Esophagus (tissue), 2 donors: ENCODE measurements at regions not wholly inside any gene's neighbourhood (a gene's known extent, or its start where the extent isn't known, plus 50 kb on each side); places are given as distances from the start of the nearest gene placed in this dataset.

ENCODE experiments used
- H3K27ac ChIP-seq, 2 donors: one replicate each; pipeline ENCODE4 v1.5.1; 2013; ENCODE audit warnings: low read depth in 2 of 2, mild to moderate bottlenecking in 2 of 2, inconsistent platforms in 1 of 2, low read length in 1 of 2, moderate library complexity in 1 of 2
- H3K27me3 ChIP-seq, 2 donors: one replicate each; pipeline ENCODE4 v1.6.1; 2013; ENCODE audit warnings: low read length in 2 of 2, control low read depth in 1 of 2, mild to moderate bottlenecking in 1 of 2; ENCODE audit not compliant: insufficient read depth in 2 of 2, control insufficient read depth in 1 of 2
- H3K36me3 ChIP-seq, 2 donors: one replicate each; pipeline ENCODE4 v1.6.1; 2013; ENCODE audit warnings: low read length in 1 of 2; ENCODE audit not compliant: control insufficient read depth in 2 of 2, insufficient read depth in 2 of 2
- H3K4me1 ChIP-seq, 2 donors: one replicate each; pipeline ENCODE4 v1.6.1; 2013; ENCODE audit warnings: low read length in 1 of 2; ENCODE audit not compliant: control insufficient read depth in 2 of 2, insufficient read depth in 2 of 2
- H3K4me3 ChIP-seq, 2 donors: one replicate each; pipeline ENCODE4 v1.5.1; 2013; ENCODE audit warnings: low read length in 2 of 2, mild to moderate bottlenecking in 2 of 2, low read depth in 1 of 2, moderate library complexity in 1 of 2
- H3K9me3 ChIP-seq, 2 donors: one replicate each; pipeline ENCODE4 v1.6.1; 2013; ENCODE audit warnings: mild to moderate bottlenecking in 2 of 2, low read depth in 1 of 2, low read length in 1 of 2, moderate library complexity in 1 of 2; ENCODE audit not compliant: control insufficient read depth in 2 of 2, insufficient read depth in 1 of 2
- WGBS, 2 donors: extraction: QIAGEN DNeasy Blood & Tissue Kit; methylation state at CpG; one replicate each; pipeline ENCODE4 v1.1.7; 2013; 5-methylcytosine and 5-hydroxymethylcytosine counted together
- donor health status: healthy with polysubstance abuse.
- donor health status: Bipolar disorder and iron deficiency.

DNA sequence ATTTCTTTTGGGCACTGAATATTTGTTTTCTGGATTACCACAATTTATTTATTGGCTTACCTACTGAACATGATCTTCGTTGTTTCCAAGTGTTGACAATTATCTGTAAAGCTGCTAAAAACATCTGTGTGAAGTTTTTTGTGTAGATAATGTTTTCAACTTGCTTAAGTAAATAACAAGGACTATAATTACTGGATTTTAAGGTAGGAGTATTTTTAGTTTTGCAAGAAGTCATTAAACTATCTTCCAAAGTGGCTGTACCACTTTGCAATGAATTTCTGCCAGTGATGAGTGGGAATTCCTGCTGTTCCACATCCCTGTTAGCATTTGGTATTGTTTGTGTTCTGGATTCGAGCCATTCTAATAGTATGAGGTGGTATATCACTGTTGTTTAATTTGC is 702.2 kb downstream of the MECOM start:
- Histone ChIP-seq H3K4me1 (no peaks in the 10 kb centered on the region), H3K27me3 (no peaks in the 10 kb centered on the region), H3K4me3 (no peak overlapping the region), H3K27ac (no peak overlapping the region), H3K36me3 (no peaks in the 10 kb centered on the region), H3K9me3 (no peaks in the 10 kb centered on the region)
- WGBS, 2 donors: 64 to 75% methylated on average over 2 of the region's 2 CpGs

DNA sequence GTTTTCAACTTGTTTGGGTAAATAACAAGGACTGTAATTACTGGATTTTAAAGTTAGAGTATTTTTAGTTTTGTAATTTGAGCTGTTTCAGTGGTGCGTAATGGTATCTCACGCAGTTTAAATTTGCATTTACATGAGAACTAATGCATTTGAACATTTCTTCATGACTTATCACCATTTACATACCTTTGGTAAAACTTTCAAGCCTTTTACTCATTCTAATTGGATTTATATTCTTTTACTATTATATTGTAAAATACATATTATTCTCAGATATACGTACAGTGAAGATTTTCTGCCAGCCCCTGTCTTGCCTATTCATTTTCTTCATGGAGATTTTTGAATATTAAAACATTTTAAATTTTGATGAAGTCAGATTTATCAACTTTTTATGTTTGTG is 703.8 kb downstream of the MECOM start:
- Histone ChIP-seq H3K36me3 (no peaks in the 10 kb centered on the region), H3K27ac (no peak overlapping the region), H3K9me3 (no peaks in the 10 kb centered on the region), H3K4me1 (no peaks in the 10 kb centered on the region), H3K27me3 (no peaks in the 10 kb centered on the region), H3K4me3 (no peak overlapping the region)
- WGBS, 2 donors: 94 to 96% methylated on average over 3 of the region's 3 CpGs

DNA sequence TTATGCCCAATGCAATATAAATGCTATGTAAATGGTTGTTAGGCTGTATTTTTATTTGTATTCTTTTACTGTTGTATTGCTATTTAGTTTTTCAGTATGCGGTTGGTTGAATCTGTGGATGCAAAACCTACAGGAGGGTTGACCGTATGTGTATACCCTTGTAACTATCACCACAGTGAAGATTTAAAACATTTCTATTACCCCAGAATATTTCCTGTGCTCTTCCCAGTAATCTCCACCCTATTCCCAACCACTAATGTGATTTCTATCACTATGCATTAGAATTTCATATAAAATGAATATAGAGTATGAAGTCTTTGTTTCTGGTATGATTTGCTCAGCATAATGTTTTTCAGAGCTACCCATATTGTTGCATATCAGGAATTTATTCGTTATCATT is 705.0 kb downstream of the MECOM start:
- Histone ChIP-seq H3K4me3 (no peak overlapping the region), H3K36me3 (no peaks in the 10 kb centered on the region), H3K9me3 (no peaks in the 10 kb centered on the region), H3K27ac (no peak overlapping the region), H3K27me3 (no peaks in the 10 kb centered on the region), H3K4me1 (no peaks in the 10 kb centered on the region)
- 85 to 86% methylated on average over 3 of the region's 3 CpGs for WGBS, 2 donors

DNA sequence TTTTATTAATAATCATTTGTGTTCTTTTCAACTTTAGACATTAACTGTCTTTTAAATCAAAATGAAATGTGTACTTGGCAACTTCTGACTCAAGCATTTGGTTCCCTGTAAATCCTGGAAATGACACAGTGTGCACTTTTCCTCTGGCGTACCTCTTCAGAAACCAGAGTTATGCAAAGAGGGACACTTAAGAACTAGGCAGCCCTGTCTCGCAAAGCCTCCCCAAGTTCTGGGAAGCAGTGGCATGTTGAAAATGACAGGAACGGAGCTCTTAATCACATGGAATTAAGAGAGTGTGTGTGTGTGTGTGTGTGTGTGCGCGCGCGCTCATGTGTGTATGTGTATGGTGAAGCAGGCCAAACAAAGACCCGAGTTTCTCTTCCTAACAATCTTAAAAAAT is 707.4 kb downstream of the MECOM start:
- Histone ChIP-seq H3K27ac (no peak overlapping the region), H3K4me1 (no peaks in the 10 kb centered on the region), H3K36me3 (no peaks in the 10 kb centered on the region), H3K4me3 (no peak overlapping the region), H3K9me3 (no peaks in the 10 kb centered on the region), H3K27me3 (no peaks in the 10 kb centered on the region)
- 71% methylated on average over 8 of the region's 8 CpGs for WGBS, 2 donors

DNA sequence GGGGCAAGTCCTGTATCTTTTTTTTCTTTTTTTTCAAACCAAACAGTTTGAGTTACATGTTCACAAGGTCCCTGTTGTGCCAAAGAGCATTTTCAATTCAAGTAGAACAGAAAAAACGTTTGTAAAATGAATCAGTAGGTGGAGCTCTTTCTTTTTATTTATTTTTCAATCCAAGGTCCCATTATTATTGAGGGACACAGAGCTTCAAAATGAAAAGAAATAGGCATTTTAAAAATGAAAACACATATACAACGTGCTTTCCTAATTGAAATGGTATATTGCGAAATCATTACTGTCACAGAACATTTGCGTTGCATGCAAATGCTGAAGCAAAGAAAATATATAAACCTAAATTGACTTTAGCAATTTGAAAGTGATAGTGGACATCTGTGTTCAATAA is 711.0 kb downstream of the MECOM start:
- Histone ChIP-seq H3K36me3 (no peaks in the 10 kb centered on the region), H3K27me3 (no peaks in the 10 kb centered on the region), H3K9me3 (no peaks in the 10 kb centered on the region), H3K4me1 (no peaks in the 10 kb centered on the region), H3K27ac (no peak overlapping the region), H3K4me3 (no peak overlapping the region)
- WGBS, 2 donors: 19 to 29% methylated on average over 4 of the region's 4 CpGs

DNA sequence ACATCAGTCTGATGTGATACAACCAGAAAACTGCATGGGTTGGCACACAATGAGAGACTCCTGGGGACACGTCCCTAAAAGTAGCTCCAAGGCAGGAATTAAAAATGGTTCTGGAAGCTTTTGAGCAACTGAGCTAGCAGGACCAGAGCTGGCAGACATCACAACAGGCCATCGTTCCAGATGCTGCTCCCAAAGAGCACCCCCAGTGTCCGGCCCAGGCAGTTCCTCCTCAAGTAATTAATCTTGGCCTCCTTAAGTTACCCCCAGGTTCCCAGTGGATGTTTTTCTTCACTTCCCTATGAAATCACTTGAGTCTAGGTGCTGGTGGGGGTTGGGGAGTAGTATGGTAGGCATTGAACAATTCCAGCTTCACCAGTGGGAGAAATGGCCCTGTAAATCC is 711.6 kb downstream of the MECOM start:
- Histone ChIP-seq H3K9me3 (no peaks in the 10 kb centered on the region), H3K4me1 (no peaks in the 10 kb centered on the region), H3K36me3 (no peaks in the 10 kb centered on the region), H3K27me3 (no peaks in the 10 kb centered on the region), H3K4me3 (no peak overlapping the region), H3K27ac (no peak overlapping the region)
- WGBS, 2 donors: 67 to 78% methylated on average over 3 of the region's 3 CpGs

DNA sequence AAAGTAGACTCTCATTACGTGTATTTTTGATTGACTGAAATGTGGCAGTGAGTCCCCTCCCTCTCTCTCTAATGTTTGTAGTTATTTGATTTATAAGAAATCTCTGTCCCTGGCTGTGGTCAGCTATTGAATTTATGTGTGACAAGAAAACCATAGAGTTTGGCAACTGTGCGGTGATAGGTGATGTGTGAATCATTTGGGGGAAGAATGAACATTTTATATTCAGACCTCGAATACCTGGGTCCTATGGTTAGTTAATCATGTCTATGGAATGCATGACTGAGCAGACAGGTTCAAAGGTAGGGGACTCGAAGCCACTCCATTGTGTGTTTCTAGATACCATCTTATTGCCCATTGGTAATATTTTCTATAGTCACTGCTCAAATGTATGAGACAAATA is 712.1 kb downstream of the MECOM start:
- H3K27ac ChIP-seq: no peak overlapping the region
- H3K4me3 ChIP-seq: no peak overlapping the region
- no peaks in the 10 kb centered on the region for H3K27me3 ChIP-seq
- no peaks in the 10 kb centered on the region for H3K36me3 ChIP-seq
- 76% methylated on average over 4 of the region's 4 CpGs for WGBS, 2 donors
- H3K9me3 ChIP-seq: no peaks in the 10 kb centered on the region
- no peaks in the 10 kb centered on the region for H3K4me1 ChIP-seq

DNA sequence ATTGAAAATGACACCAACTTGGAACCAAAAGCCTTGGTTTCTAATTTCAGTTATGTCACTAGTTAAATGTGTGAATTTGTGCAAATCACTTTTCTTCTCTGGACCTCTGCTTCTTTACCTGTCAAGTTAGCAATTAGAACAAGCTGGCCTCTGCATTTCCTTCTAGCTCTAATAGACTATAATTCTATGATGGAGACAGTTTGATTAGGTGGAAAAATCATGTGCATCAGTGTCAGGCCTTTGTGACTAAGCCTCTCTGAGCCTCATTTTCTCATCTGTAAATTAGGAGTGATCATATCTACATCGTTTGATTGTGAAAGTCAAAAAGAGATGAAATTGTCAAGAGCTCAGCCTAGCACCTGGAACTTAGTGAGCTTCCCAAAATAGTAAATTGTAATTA is 712.9 kb downstream of the MECOM start:
- WGBS, 2 donors: 44 to 65% methylated on average over 1 of the region's 1 CpG
- H3K36me3 ChIP-seq: no peaks in the 10 kb centered on the region
- H3K27ac ChIP-seq: no peak overlapping the region
- no peaks in the 10 kb centered on the region for H3K4me1 ChIP-seq
- no peak overlapping the region for H3K4me3 ChIP-seq
- H3K9me3 ChIP-seq: no peaks in the 10 kb centered on the region
- H3K27me3 ChIP-seq: no peaks in the 10 kb centered on the region

DNA sequence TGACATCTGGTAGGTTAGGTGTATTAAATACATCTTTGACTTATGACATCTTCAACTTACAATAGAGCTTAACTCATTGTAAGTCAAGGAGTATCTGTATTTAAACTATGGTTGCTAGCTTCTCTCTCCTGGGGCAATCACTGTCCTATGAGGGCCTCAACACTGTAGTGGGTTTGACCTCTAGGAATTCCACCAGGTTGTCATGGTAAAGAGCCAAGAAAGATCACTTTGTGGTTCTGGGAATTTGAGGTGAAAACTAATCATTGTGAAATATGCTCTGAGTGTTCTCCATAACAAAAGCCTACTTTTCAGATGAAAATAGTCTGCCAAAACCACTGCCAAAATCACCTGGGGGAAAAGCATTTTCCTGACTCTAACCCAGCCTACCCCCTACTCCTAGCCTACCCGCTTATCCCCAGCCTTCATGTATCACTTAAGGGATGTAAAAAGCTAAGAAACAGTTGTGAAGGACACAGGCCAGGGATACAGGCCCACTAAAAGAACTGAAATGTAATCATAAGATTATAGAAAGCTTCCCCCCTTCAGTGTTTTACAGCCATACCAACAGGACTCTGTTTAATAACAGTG is 723.8 kb downstream of the MECOM start:
- H3K4me1 ChIP-seq: no peaks in the 10 kb centered on the region
- H3K36me3 ChIP-seq: no peaks in the 10 kb centered on the region
- WGBS, 2 donors: 71 to 83% methylated on average over 1 of the region's 1 CpG
- H3K9me3 ChIP-seq: no peaks in the 10 kb centered on the region
- no peaks in the 10 kb centered on the region for H3K27me3 ChIP-seq
- no peak overlapping the region for H3K4me3 ChIP-seq
- no peak overlapping the region for H3K27ac ChIP-seq

DNA sequence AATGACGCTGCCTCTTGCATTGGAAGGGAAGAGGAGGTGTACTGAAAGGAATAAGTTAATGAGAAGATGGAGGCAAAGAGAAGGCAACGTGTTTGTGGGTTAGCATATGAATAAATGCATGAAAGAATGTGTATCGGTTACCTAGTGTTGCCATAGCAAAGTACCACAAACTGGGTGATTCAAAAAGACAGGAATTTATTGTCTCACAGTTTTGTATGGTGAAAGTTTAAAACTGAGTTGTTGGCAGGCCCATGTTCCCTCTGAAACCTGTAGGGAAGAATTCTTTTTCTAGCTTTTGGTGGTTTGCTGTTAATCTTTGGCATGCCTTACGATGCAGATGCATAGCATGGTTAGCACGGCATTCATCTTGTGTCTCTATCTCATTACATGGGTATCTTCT is 729.9 kb downstream of the MECOM start:
- Histone ChIP-seq H3K9me3 (no peaks in the 10 kb centered on the region), H3K4me1 (no peaks in the 10 kb centered on the region), H3K36me3 (no peaks in the 10 kb centered on the region), H3K4me3 (no peak overlapping the region), H3K27me3 (no peaks in the 10 kb centered on the region), H3K27ac (no peak overlapping the region)
- WGBS, 2 donors: 78 to 79% methylated on average over 5 of the region's 5 CpGs
